Tongue (tissue), 1 donor: ENCODE measurements at regions not wholly inside any gene's neighbourhood (a gene's known extent, or its start where the extent isn't known, plus 50 kb on each side); places are given as distances from the start of the nearest gene placed in this dataset.

Experiments used
- DNase-seq: peaks from one replicate; pipeline ENCODE4 v3.0.0-alpha.2; 2015

GRCh38 chr9:129471201-129472019 lies 149.5 kb downstream of the C9orf50 start:
- DNase-seq: no peak

DNA sequence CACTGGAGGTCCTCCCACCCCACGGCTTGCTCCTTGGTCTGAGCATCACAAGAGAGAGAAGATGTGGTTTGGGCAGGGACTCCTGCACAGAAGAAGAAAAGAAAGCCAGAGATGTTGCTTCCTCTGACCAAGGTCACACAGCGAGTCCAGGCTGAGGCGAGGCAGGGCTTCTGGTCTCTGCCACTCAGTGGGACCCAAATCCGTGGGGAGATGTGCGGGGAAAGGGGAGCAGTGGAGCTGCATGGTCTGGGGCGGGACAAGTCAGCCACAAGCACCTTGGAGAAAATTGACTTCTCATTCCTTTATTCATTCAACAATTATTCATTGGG lies 150.9 kb downstream of the C9orf50 start:
- no peak for DNase-seq

DNA sequence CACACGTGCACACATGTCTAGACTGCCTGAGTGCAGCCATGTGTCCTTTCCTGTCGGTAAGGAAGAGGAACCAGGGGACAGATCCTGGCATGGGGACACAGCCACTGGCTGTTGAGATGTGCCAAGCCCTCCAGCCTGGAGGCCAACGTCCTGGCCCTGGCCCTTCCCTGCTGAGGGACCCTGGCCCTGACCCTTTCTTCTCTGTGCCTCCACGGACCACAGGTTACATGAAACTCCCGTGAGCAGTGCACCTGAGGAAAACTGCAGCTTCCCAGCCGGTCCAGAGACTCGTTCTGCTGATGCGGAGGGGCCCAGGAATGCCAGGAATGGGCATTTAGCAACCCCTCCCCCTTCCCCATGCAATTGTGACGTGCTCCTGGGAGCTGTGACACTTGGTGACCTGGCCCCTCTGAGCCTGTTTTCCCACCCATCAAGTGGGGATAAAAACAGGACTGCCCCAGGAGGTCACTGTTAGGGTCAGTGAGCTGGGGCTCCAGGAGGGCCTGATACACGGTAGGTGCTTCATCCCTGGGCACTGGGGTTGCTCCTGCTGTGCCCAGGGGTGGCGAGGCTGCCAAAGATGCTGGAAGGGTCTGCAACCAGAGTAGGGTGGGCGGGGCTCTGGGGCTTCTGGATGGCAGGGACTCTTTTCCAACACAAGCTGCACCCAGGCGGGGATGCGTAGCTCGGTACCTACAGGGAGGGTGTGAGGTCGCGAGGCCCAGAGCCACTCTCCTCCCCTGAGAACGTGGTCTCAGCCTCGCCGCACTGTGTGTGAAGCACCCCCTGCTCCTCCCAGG lies 151.5 kb downstream of the C9orf50 start:
- DNase-seq: no peak

DNA sequence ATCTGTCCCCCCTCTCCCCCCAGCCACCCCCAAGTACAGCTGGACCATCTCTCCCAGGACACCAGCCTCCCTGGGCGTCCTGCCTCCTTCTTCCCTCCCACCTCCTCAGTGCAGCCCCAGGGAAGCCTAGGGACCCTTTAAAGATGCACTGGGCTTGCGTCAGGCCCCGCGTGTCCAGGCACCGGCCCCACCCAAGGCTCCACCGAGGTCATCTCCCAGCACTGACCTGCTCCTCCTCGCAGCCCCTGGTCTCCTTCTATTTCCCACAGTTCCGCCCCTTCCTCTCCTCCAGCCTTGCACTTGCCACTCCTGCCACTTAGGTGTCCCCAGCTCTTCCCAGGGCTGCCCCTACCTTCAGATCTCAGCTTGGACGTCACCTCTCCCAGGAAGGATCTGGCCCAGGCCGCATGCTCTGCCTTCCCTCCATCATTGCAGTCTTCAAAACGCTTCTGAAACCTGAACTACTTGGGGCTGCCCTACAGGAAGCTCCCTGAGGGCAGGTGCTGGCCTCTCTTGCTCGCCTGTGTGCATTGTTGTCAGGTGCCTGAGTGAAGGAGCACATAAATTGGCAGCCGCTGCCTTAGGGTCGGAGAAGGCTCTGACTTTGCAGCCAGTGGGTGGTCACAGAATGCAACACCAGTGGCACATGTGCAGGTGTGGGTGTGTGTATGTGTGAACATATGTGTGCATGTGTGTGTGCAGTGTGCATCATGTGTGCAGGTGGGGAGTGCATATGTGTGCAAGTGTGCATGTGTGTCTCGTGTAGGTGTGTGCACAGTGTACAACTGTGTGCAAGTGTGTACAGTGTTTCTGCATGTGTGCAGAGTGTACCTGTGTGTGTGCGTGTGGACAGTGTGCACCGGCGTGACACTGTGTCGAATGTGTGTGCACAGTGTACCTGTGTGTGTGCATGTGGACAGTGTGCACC lies 152.9 kb downstream of the C9orf50 start:
- DNase-seq: no peak

DNA sequence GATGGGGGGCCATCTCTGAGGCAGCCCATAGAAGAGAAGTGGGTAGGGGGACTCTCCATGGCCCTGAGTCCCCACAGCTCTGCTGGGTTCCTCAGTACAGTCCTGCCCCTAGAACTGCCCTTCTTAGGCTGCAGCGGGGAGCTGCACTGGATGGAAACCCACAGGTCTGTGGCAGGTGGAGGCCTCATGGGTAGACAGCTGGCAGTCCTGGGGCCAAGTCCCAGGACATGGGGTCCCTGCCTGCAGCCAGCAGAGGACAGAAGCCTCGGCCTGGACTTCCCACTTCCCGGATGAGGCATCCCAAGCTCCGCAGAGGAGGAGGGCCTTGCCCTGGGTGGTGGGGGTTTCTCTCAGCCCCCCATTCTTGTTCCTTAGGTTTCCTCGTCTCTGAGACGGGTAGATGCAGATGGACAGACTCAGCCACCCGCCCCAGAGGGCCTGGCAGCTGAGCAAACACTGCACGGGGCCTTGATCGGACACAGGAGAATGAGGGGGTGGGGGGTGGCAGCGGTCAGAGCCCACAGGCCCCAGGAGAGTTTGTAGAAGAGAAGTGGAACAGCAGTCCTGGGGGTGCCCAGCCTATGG lies 153.8 kb downstream of the C9orf50 start:
- DNase-seq: no peak

DNA sequence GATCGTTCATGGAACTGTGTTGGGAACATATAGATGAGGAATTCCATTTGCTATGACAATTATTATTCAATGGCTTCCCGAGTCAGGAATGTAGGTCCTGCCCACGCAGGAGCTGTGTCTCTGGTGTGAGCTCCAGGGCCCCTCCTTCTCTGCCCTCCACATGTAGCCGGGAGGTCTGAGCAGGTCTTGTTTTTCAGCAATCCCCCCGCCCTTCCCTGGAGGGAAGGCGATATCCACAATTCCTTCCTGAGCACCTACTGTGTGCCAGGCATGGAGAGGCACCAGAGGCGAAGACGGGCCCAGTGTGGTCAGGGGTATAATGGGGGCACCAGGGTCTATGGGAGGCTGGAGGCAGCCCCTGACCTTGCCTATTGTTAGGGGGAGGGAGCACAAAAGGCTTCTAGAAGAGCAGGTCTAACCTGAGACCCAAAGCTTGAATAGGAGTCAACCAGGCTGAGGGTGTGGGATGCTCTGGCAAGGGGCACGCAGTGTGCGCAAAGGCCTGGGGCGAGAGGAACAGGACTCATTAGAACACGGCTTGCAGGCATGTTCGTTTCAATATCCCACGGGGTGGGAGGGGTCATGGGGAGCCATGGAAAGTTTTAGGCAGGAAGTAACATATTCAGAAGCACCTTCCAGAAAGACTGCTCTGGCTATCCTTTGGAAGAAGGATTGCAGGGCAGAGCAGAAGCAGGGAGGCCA lies 154.9 kb downstream of the C9orf50 start:
- no peak for DNase-seq

- peak; percentile 63 for DNase-seq
Measured at GRCh38 chr9:129464972-129465833, 155.7 kb downstream of the C9orf50 start.

DNA sequence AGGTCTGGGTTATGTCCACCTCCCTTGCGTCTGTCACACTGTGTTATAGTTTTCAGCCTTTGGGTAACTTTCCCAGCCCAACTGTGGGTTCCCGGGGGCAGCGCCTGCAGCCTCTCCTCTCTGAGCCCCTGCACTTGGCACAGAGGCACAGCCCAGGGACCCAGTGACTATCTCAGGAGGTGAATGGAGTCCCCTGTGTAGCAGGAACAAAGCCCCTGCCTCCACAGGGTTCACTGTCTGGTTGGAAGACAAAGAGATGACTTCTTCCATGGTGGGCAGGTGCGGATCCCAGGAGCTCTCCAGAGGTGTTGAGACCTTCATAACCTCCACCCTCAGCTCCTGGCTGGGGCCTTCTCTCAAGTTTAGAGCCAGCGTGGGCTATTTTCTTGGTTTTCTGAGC lies 156.9 kb downstream of the C9orf50 start:
- no peak for DNase-seq

GRCh38 chr9:129463477-129463876 lies 157.4 kb downstream of the C9orf50 start:
- DNase-seq: no peak

- DNase-seq: no peak
Measured at GRCh38 chr9:129462360-129462759, 158.5 kb downstream of the C9orf50 start.

DNA sequence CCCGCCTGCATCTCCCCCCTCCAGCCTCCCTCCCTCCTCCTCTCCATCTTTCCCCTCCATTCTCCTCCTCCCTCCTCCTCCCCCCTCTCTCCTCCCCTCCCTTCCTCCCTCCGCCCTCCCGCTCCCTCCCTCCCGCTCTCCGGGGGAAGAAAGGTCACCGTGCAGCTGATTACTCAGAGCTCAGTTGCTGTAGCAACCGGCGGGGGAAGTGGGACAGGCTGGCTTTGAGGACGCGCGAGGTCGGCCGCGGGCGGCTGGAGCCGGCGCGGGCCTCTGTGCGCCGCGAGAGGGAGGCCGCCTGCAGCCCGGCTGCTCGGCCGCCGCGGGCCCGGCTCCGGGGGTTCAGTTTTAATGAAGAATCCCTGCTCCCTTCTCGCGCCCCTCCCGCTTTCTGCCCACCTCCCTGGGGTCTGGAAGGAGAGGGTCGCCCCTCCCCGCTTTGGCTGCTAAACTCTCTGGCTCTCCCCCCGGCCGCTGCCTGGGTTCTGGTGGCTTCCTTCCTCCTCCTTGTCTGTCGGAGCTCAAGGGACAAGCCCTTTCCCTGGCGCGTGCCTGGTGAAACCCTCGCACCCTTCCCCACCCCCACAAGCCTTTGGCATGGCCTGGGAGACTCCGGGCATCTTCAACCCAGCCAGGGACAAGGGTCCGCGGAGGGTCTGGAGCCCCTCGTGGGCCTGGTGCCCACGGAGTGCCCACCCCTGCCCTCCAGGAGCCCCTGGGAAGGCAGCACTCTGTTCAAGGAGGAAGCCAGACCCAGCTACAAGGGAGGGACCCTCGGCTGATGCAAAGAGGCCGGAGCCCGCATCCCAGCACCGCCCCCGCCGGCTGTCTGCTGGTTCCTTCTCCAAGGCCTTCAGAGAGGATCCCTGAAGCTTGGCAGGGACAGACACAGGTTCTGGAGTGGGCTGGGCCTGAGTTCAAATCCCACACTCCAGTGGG lies 160.3 kb downstream of the C9orf50 start:
- peak; percentile 99 for DNase-seq

DNA sequence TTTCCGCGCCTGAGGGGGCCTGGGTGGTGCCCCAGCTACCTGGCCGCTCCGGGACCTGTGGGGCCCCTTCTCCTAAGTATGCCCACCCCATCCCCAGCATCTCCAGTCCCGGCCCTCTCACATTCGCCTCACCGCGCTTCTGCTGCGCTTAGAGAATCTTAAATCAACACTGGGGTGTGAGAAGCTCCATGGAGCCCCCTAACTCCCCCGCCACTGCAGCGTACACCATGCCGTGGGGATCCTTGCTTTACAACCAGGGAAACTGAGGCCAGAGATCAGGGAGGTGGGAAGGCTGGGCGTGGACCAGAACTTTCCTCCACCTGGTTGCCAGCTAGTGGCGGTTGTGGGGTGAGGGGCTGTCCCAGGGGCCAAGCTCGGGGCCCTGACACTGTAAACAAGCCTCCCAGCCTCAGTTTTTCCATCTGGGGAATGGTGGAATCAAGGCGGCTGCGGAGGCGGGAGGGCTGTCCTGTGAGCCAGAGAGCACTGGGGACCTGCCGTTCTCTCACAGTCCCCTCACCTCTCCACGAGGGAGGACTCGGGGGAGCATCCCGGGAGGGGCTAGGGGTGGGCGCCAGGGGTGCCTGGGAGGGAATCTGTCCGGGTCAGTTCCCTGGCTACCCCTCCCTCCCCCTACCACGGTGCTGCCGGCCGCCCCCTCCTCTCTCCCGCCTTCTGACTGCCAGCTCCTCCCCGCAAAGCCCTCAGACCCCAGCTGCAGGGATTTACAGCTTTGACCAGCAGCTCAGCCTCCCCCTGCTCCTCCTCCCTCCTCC lies 161.2 kb downstream of the C9orf50 start:
- no peak for DNase-seq

DNA sequence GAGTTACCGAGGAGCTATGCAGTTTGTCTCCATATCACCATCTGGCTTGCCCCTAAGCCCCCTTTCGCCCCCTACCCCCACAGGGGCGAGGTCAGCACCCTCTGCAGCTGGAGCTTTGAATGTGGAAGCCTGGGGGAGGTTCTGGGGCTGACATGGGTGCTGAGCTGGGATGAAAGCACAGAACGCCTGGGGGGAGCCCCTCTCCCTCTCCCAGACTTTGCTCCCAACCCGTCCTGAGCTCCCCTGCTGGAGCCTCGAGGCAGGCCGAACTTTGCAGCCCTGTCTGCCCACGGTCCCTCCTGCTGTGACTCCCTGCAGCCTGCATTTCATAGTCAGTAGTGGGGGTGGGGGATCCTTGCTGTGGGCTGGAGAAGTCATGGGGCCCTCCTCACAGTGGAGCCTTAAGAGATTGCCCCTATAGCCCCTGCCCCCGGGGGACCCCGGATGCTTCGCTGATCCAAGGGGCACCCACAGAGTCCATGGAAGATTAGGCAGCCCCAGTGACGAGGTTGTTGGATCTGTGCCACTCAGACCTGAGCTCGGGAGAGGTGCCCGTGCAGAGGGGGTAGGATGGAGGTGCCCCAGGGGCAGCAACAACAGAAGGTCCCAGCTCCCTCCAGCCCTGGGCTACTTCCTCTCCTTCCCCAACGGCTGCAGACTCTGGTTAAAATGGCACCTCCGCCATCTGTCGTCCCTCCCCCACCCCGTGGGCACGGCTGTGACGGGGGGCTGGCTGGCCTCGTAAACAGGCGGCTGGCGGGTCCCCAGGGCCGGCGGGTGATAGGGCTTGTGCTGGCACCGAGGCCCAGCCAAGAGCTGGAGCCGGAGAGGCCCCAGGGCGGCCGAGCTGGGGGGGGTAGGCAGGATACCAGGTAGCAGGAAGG lies 162.0 kb downstream of the C9orf50 start:
- DNase-seq: peak; percentile 83

- DNase-seq: peak; percentile 40
Measured at GRCh38 chr9:129458155-129458661, 162.7 kb downstream of the C9orf50 start.

DNA sequence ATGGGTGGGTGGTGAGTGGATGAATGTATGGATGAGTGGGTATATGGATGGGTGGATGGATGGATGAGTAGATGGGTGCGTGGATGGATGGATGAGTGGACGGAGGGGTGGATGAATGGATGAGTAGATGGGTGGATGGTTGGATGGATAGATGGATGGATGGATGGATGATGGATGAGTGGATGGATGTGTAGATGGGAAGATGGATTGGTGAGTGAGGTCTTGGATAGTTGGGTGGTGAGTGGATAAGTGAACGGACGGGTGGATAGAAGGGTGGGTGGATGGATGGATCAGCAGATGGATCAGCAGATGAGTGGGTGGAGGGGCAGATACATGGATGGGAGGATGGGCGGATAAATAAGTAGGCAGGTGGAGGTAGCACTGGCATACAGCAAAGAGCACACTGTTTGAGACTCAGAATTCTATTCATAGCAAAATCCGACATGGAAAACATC lies 163.5 kb downstream of the C9orf50 start:
- no peak for DNase-seq

DNA sequence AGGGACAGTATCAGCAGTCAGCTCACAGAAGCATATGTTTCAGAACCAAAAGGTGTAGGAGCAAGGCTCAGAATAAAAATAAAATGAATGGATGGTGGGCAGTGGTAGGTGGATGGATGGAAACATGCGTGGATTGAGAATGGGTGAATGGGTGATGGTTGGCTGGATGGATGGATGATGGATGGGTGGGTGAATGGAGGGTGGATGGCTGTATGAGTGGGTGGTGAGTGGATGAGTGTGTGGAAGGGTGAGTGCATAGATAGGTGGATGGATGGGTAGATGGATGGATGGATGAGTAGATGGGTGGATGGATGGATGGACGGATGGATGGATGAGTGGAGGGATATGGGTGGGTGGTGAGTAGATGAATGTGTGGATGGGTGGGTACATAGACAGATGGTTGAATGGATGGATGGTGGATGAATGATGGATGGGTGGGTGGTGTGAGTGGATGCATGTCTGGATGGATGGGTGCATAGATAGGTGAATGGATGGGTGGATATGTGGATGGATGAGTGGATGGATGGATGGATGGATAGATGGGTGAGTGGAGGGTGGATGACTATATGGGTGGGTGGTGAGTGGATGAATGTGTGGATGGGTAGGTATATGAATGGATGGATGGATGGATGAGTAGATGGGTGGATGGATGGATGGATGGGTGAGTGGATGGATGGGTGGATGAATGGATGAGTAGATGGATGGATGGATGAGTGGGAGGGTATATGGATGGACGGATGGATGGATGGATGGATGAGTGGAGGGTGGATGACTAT lies 164.2 kb downstream of the C9orf50 start:
- DNase-seq: no peak
